HG03060 (cell line): ENCODE measurements at regions not wholly inside any gene's neighbourhood (a gene's known extent, or its start where the extent isn't known, plus 50 kb on each side); places are given as distances from the start of the nearest gene placed in this dataset.

Experiments
- ATAC-seq: cut with Tn5 transposase; IDR thresholded peaks from one replicate; pipeline ENCODE4 v1.9.1; 2021; ENCODE audit warnings: low read depth, moderate number of reproducible peaks; ENCODE audit not compliant: unreplicated experiment

DNA sequence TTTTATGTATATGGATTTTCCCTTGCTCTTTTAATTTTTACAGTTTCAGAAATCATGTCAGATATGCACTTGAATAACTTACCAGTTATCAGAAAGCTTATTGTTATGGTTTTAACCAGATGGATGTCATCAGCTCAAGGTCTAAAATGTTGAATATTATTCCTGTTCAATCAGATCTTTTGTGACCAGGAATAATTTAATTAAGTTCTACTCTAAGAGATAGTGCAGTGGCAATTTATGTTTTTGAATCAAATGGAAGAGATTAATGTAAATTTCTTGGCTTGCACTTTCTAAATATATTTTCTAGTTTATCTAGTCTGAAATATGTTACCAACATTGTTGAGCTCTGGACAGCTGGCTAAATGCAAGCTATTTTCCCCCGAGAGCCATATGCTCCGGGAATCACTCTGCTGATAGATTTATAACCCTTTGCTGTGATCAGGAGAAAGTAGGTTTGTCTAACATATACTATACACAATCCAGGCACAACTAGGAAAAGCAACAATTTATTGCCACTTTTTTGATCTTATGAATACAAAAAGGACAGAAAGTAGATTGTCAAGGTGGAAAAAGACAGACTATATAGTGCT is 76.8 kb upstream of the CD96 start:
- no peak for ATAC-seq

DNA sequence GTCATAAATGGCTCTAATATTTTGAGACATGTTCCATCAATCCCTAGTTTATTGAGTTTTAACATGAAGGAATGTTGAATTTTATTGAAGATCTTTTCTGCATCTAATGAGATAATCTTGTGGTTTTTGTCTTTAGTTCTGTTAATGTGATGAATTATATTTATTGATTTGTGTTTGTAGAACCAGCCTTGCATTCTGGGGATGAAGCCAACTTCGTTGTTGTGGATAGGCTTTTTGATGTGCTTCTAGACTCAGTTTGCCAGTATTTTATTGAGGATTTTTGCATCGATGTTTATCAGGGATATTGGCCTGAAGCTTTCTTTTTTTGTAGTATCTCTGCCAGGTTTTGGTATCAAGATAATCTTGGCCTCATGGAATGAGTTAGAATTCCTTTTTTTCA is 72.0 kb upstream of the CD96 start:
- no peak for ATAC-seq

DNA sequence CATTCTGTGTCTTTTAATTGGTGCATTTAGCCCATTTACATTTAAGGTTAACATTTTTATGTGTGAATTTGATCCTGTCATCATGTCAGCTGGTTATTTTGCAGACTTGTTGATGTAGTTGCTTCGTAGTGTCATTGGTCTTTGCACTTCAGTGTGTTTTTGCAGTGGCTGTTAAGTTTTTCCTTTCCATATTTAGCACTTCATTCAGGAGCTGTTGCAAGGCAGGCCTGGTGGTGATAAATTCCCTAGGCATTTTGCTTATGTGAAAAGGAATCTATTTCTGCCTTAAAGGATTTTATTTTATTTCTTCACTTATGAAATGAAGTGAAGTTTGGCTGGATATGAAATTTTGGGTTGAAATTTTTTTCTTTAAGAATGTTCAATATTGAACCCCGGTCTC is 70.2 kb upstream of the CD96 start:
- ATAC-seq: no peak

DNA sequence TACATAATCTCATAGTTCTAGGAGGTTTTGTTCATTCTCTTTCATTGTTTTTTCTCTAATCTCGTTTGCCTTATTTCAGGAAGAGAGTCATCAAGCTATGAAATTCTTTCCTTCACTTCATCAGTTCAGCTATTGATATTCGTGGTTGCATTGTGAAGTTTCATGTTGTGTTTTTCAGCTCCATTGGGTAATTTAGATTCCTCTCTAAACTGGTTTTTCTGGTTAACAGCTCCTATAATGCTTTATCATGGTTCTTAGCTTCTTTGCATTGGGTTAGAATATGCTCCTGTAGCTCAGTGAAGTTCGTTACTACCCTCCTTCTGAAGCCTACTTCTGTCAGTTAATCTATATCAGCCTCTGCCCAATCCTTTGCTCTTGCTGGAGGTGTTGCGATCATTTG is 69.4 kb upstream of the CD96 start:
- ATAC-seq: no peak

DNA sequence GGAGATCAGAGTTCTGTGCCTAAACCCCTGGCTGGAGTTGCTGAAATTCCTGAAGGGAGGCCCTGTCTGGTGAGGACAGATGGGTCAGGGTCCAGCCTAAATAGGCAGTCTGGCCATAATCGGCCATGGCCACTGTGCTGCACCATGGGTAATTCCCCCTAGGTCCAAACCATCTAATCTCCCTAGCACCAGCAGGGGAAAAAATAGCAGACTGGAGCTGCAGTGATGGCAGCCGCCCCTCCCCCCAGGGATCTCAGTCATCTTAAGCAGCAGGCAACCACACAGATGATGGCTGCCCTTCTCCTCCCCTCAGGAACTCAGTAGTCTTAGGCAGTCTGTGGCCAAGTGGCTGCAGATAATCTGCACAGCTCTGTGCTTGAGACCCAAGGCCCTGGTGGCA is 68.4 kb upstream of the CD96 start:
- no peak for ATAC-seq

DNA sequence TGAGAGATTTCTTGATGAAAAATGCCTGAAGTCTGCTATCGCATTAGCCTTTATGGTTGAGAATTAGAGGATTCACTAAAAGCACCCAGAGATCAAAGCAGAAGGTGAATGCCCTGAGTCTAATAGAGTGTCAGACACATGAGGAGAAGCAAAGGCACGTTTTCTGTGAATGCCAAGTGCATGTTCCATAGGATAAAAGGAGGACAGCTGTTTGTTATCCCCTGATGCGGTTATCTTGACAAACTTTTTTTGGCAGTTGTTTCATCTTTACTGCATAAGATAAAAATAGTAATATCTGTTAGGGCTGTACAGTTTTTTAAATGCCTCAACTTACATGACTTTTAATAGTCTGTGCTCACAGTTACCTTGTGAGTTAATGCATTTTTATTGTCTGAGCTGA is 65.3 kb upstream of the CD96 start:
- no peak for ATAC-seq

DNA sequence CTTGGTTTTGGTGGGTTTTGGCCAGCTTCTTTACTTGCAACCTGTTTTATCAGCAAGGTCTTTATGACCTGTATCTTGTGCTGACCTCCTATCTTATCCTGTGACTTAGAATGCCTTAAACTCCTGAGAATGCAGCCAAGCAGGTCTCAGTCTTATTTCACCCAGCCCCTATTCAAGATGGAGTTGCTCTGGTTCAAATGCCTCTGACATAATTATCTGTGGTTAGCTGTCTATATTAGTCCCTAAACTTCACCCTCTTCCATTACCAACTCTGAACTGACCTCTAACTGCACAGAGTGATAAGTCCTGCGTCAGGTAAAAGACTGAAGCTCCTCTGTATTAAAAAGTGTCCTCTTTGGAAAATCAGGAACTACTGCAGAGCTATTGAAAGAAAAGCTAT is 61.9 kb upstream of the CD96 start:
- ATAC-seq: no peak

DNA sequence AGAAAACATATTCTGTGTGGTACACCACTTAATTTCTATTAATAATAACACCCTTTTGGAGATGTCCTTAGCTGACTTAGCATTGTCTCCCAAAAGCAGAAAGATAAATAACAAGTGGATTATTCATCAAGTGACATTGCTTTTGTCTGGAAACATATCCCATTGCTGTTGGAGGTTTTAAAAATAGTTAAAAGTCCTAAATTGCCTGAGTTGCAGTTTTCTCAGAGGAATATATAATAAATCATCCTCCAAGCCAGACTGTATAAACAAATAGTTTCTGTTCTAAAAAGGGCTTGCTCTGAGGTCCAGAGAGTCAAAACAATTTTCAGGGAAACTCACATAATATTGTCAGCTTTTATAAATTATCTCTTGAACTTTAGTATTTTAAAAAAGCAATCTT is 60.4 kb upstream of the CD96 start:
- ATAC-seq: no peak

DNA sequence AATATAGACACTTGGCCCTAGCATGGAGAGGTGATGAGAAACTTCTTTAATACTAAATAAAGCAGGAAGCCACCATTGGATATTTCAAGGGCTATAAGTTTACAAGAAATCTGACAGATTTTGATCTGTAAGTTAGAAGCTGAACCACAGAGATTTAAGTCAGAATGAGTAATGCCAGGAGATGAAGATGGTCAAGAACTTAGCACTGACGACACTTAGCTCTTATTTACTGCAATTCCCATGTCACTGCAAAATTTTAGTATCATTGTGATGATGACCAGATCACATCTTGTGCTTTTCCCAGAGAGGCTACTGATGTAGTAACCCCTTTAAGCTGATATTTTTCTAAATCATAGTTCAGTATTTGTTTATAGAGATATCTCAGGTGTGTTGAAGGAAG is 59.4 kb upstream of the CD96 start:
- ATAC-seq: no peak

DNA sequence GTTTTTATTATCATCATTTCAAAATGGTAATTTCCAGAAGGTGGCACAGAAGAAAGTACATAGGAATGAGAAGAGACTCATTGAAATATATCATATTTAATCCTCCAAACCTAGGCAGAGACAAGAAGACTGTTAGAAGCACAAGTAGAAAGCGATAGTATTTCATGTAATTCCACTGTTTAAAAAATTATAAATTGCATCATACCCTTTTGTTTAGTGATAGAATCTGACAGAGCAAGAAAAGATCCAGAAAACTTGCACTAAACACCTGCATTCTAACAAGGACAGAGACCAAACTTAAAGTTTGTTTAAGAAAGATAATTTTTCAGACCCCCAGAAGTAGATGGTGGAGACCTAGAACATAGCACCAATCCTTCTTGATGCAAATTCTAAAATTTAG is 56.9 kb upstream of the CD96 start:
- no peak for ATAC-seq
